HPDE6-E6E7 (cell line): ENCODE measurements at regions not wholly inside any gene's neighbourhood (a gene's known extent, or its start where the extent isn't known, plus 50 kb on each side); places are given as distances from the start of the nearest gene placed in this dataset.
A peak's percentile ranks its signal among the peaks of the same experiment; 100 is the strongest.

Experiments used
- DNase-seq: peaks from one replicate; pipeline ENCODE4 v3.0.0; 2011; ENCODE audit warnings: missing footprints; ENCODE audit errors: extremely low spot score

DNA sequence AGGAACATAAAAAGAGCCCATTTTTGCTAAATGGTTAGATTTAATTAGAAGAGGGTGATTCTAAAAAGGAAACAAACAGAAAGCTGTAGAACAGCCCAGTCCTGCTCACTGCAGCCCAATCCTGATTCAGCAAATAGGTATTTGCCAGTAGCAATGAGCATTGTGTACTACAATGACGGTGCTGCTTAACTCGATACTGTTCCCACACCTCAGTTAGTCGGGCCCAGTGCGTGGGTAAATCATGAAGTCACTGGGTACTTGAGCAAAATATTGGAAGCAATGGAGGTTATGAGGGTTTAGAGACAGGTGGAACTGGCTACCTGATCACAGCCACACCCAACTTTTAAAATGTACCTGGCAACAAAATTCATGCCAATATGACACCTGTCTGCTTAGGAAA lies 101.5 kb upstream of the ADGRL2 start:
- DNase-seq, result peak; percentile 77

DNA sequence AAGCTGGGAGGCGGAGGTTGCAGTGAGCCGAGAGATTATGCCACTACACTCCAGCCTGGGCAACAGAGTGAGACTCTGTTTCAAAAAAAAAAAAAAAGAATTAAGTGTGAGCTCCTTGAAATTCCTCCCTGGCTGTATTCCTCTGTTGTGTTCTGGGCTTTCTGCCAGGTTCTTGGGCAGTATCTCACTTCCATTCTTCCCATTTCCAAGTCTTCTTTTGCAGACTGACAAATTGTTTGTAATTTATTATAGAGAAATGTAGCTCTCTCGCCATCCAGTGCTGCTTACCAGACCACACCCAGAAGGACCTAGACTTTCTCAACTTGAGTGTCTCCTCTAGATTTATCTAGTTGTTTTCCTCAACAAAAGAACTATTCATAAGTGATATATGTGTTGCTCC lies 105.0 kb upstream of the ADGRL2 start:
- DNase-seq, result no peak

DNA sequence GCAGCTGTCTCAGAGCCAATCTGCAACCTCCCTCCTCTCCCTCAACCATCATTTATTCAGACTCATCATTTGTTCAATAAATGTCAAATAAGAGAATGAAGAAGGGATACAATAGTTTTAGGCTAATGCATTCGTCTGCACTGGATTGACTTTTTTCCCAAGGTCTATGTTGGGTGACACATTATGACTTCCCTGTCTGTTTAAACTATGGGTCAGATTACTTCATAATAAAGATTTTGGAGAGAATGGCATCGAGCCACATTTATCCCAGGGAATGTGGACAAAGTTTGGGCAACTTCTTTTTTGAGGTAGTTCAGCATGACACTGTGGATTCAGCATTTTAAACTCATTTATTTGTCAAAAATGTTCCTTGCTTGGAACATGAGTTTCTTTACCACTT lies 107.4 kb upstream of the ADGRL2 start:
- no peak for DNase-seq

DNA sequence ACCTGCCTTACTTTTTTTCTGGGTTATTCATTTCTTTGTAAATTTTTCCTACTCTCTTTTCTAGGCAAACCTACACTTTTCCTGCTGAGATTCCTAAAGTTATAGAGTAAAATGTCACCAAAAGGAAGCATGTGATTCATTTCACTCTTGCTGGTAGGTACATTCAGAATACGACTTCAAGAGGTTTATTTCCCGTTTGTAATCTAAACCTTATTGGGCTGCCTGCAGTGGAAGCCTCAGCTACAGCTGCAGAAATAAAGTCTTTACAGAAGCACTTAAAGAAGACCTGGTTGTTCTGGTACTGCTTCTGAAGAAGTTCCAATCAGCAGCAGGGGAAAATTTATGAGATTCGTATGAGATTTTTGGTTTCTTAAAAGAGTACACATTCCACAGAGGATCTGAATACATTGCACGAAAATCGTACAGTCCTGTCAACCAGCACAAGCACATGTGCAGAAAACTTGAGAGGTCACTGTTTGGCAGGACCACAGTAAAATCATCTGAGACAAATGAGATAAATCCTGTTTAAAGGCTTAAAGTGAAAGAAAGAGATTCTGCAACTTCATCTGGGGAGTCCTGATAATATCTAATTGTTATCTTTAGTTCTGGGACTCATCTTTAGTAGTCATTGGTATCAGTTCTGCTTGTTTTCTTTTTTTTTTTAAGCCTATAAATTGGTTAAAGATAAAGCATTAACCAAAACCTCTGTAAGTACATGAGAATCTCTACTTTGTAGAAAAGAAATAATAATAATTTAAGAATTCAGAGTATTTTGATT lies 109.9 kb upstream of the ADGRL2 start:
- DNase-seq, result no peak

DNA sequence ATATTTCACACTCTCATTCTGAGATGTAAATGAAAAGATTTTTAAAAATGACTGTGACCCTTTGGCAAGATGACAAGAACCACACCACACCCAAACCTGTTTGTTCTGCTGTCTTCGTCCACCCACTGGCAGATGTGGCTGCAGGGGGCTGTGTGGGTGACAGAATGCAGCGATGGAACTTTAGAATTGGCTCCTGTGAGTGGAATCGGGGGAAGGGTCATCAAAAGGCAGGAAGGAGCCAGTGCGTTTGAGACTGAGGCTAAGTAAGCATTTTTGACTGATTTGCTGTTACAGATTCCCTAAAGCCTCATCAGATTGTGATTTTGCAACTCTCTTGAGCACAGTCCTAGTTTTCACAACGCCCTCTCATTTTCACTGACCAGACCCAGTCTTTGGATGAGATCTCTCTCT lies 111.2 kb upstream of the ADGRL2 start:
- DNase-seq, result peak; percentile 6

DNA sequence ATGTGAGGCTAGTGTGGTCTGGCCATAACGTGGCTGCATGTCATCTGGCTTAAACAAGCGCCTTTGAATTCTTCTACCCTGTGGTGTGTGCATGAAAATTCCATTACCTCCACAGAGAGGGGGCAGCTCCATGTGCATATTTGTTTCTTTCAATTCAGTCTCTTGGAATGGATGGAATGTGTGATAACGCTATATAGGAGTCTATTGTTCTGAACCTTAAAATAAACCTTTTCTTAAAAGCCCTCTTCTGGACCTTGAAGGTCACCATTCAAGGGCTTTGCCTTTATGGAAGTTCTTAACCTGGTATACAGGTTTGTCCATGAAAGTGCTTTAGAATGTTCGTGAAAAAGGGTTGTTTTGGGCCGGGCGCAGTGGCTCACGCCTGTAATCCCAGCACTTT lies 118.2 kb upstream of the ADGRL2 start:
- DNase-seq, result no peak

DNA sequence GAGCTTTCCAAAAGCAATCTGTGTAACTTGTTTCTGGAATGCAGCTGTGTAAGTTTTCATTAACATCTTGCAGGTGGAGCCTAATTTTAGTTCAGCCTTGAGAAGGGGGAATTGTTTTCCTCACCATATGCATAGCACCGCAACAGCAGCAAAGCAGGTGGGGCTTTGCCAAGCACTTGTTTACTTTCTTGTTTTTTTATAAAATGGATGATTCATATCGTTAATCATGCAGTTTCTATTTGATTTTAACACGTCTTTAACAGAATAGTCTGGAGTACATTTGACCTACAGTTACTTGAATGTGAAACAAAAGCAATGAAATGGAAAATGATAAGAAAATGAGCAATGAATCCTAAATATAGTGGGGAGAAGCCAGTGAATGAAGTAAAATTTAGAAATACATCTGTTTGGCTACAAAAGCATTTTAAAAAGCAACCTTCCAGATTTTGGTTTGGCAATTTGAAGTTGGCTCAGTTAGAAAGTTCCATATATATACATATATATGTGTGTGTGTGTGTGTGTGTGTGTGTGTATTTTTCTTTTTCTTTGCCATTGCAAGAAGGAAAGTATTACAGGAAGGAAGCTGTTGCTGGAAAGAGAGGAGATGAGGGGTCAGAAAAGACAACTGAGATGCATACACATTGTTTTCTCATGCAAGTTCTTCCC lies 119.0 kb upstream of the ADGRL2 start:
- DNase-seq, result no peak

DNA sequence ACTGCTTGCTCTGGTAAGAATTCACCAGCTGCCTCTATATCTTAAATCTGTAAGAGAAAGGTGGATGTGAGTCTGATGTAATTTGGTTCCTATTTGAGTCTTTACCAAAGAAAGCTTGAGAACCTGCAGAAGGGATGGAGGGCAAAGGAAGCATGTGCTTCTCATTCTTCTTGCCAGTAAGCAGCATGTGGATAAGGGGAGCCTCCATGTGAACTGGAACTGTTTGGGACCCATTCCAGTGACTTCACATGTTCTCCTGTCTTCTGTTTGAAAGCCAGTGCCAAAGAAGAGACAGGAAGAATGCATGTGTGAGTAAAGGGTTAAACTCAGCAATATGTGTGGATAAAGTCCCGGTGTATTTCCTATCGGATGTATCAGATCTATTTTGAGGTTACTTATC lies 119.6 kb upstream of the ADGRL2 start:
- no peak for DNase-seq

DNA sequence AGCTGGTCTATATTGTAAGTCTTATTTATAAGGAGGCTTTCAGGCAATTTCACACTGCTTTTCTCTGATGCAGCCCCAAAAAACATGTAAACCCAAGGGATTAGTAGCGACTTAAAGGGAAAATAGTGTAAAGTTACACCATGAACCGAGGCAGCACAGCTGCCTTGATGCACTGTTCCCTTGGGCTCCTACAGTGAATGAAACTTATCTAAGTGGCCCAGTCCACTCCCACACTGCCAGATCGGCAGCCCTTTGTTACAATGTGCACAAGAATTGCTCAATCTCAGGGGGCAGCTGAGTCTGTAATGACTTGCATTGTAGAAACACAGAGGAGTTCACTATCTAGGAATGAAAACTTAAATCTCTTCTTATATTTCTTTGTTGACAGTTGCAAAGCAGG lies 120.8 kb upstream of the ADGRL2 start:
- DNase-seq, result no peak

DNA sequence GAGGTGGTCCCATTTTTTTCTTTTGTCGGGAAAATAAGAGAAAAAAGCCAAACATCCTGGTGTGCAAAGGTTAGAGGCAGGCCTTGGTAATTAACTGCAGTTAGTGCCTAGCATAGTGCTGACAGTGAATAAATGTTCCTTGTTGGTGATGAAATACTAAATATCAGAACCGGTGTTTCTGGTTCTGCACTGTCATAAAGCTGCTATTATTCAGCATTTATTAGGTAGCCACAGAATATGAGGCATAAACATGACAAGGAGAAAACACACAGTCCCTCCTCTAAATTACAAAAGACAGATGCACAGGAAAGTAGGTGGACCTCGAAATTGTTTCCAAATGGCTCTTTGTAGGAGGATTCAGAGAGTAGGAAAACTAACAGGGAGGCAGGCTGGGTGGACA lies 122.0 kb upstream of the ADGRL2 start:
- DNase-seq, result no peak

DNA sequence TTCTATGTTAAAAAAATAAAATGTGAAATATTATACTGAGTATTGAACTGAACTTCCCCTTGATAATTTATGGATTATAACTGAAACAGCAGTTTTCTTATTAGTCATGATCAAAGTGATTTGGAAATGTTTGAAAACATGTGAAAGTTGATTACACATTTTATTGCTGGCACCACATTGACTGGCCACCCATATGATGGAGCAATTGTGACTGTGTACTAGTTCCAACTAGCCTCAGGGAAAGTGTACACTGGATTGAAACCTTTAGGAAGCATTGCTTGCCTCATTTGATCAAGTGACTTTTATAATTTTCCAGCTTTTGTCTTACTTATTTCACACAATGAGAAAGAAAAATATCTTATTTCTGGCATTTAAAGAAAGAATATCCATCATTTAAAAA lies 128.0 kb upstream of the ADGRL2 start:
- no peak for DNase-seq

DNA sequence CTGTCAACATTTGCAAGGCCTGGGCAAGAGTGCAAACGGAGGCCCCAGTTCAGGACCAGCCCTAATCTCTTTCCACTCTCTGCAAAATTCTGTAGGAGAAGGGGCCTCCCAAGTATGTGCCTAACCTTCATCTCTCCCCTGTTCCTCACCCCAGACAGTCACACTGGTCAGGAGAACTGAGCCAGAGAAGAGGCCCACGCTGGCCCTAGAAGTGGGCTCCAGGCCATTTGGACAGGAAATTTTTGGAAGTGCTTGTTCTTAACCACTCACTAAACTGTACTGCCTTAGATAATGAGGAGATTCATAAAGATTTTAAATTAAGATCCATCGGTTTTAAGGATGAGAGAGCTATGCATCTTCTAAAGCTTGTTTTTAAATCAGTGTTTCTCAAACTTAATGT lies 129.7 kb upstream of the ADGRL2 start:
- DNase-seq, result no peak

DNA sequence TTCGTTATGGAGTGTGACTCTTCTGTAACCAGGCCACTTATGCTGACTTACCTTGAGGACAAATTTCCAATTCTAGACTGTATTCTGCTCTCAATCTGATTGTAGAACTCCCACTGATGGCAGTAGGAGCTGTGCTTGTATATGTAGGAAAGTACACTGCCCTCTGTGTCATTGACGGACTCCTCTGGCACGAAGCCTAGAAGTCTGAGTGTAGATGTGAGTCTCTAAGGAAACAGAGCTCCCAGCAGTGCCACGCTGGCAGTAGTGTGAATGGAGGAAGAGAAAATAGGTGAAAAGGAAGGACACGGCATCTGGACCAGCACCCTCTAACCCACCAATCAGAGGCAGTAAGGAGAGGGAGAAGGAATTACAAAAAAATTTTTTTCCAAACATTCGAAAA lies 130.4 kb upstream of the ADGRL2 start:
- peak; percentile 36 for DNase-seq

DNA sequence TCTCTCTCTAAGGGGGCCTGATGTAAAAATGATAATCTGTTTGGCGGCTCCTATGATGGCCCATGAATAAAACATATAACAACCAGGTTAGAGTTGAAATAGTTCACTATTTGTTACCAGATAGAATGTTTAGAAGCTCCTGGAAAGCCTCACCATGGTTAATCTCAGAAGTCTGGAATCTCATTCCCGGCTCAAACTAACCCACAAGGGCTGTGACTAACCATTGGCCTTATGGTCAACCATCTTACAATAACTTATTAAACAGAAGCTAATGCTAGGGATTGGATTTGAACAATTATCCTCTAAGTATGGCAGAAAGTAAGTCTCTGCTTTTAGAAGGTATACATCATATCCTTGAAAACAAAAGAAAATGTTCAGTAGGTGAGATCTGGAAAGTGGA lies 134.1 kb upstream of the ADGRL2 start:
- no peak for DNase-seq

DNA sequence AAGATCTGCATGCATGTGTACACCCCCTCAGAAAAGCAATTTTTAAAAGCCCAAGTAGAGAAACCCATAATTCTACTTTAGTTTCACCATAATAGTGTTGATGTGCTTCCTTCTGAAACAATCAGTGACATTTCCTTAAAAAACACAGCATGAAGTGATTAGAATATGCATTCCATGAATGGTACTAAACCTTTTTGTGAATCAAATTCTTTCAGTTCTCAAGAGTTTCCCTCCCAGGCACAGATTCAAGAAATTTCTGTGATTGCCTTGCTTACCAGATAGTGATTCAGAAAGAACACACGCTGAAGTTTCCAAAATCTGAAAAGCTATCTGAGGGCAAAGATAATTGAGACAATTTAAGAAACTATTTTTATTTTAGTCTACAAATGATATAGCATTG lies 136.4 kb upstream of the ADGRL2 start:
- DNase-seq, result no peak

DNA sequence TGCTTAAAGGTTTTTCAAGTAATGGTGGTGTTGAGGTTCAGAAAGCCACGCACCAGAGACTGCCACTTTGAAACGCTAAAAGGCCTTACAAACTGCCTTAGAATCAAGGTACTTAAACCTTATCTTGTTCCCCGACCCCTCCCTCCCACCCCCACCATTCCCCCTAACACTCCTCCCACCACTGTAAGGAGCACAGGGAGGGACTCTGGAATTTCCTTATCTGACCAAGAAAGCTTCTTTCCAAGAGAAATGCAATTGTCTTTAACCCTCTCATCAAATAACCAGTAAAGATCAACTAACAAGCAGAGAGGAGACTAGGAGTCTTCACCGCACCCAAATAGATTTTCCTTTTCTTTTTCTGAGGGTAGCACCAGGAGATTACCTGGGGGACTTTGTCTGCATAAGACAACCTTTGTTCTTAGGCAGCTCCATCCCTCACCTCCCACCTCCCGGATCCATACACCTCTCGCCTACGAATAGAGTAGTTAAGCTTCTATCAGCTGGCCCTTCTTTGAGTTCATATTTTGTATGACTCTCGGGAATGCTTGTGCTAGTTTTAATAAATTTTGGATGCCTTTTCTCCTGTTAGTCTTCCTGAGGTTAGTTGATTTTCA lies 137.7 kb upstream of the ADGRL2 start:
- no peak for DNase-seq

DNA sequence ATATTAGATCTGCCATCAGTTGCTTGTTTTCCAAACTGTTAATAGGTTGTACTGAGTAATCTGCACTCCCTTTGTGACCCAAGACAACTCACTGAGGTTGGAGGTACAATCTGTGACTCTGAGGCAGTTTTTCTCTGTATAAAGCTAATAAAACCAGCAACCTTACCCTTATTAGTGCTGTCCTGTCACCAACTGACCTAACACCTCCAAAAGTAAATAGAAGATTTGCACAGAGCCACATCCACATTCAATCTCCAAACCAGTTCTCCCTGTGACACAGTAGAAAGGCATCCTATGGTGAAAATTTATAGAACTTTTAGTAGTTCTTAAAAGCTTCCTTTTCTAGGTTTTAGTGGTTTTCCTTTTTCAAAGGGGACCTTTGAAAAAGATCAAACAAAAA lies 140.4 kb upstream of the ADGRL2 start:
- no peak for DNase-seq

DNA sequence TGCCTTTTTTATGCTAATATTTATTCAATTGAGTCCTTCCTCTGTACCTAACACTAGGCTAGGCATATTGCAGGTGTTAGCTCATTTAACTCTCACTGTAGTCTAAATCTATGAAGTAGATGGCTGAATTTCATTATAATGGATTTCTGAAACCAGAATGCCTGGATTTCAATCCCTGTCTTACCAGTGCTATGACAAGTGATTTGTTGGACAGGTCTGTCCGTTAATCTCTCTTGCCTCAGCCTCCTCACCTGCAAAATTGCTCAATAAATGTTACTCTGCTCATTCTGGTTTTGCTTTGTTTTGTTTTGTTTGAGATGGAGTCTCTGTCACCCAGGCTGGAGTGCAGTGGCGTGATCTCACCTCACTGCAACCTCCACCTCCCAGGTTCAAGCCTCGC lies 146.1 kb upstream of the ADGRL2 start:
- DNase-seq, result no peak

DNA sequence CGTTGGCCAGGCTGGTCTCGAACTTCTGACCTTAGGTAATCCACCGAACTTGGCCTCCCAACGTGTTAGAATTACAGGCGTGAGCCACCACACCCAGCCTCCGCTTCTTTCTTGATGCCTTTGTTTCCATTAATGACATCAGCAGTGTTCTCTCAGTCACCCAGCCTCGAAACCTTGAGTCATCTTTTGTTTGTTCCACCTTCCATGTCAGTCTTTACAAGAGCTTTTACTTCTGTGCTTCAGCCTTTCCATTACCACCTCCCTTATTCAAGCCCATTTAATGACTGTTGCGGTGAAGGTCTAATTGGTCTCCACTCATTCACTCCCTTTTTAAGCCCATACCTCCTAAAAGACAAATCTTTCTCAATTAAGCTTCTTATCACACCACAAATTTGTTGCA lies 146.6 kb upstream of the ADGRL2 start:
- no peak for DNase-seq

DNA sequence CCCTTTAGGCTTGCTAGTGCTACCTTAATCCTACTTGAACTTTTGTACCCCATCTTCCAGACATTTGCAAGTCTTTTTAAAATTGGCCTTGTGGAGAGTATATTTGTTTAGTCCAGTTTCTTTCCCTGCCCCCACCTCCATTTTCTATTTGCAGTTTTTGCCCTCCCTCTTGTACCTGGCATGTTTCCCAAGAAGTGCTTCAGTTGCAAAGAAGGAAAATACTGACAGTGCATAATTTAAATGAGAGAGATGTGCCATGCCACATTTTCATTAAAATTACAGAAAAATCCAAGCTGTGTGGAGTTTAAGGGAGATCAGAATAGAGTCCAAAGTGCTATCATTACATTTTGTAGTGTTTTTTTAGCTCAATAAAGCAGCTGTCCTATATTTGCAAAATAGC lies 150.0 kb upstream of the ADGRL2 start:
- no peak for DNase-seq

DNA sequence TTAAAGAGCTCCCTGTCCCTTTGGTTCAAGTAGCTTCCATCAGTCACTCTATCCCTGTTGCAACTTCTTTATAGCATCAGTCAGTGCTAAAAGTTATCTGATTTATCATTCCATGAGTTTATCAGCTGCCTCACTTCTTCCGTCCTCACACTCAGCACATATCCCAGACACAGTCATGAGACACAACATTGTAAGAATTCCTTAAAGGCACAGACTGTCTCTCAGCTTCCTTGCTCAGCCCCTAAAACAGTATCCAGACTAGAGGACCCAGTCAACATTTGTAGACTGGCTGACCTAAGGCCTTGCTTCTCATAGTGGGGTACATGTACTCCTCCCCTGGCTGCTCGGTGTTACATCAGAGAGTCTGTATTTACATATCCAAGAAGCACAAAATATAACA lies 164.9 kb upstream of the ADGRL2 start:
- no peak for DNase-seq

DNA sequence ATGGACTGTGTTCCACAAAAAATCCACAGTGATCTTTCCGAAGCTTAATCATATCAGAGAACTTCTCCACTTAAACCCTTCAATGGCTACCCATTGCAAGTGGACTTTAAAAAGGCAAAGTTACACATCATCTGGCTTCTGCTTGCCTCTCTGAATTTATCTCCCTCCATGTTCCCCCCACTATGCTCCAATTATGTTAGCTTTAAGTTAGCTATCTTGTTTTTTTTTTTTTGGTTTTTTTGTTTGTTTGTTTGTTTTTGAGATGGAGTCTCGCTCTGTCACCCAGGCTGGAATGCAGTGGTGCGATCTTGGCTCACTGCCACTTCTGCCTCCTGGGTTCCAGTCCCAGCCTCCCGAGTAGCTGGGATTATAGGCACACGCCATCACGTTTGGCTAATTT lies 166.4 kb upstream of the ADGRL2 start:
- no peak for DNase-seq

DNA sequence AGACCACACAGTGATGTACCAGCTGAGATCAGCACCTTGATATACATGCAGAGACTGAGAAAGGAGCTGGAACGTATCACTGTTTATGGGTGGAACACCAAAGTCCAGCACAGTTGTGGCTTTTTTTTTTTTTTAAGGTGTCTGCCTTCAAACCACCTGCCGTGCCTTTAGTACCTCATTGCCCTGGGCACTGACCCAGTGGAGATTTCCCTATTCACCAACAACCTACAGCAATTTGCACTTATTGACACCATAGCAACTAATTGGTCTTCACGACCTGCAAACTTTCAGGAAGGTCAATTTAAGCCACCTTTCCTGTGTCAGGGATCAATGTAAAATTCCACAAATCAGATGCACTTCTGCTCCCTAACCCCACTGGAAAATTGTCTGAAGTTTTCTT lies 181.6 kb upstream of the ADGRL2 start:
- DNase-seq, result no peak
